AG09309 (cell line): ENCODE measurements at regions not wholly inside any gene's neighbourhood (a gene's known extent, or its start where the extent isn't known, plus 50 kb on each side); places are given as distances from the start of the nearest gene placed in this dataset.

Source experiments
- DNase-seq: peaks from one replicate; pipeline ENCODE4 v3.0.0-alpha.2; 2010; ENCODE audit warnings: low read depth
- H3K4me3 ChIP-seq: 2 replicates; pipeline ENCODE4 v1.5.1; 2011; ENCODE audit warnings: mild to moderate bottlenecking, low read depth, low read length, moderate library complexity; ENCODE audit not compliant: control insufficient read depth
- CTCF ChIP-seq: IDR thresholded peaks from 2 replicates; pipeline ENCODE4 v1.5.1; 2011; ENCODE audit warnings: mild to moderate bottlenecking, low read depth, low read length, inconsistent platforms; ENCODE audit not compliant: insufficient read depth, control insufficient read depth; ENCODE audit errors: missing control alignments

- no peak for TF ChIP-seq CTCF
- no peak for DNase-seq
- no peak overlapping the region for H3K4me3 ChIP-seq
Measured at GRCh38 chr3:182699550-182700170, 93.6 kb upstream of the ATP11B start.

GRCh38 chr3:182702216-182702615 lies 91.1 kb upstream of the ATP11B start:
- TF ChIP-seq CTCF = no peak
- DNase-seq = no peak
- no peak overlapping the region for H3K4me3 ChIP-seq

GRCh38 chr3:182703233-182703632 lies 90.1 kb upstream of the ATP11B start:
- TF ChIP-seq CTCF = no peak
- no peak for DNase-seq
- H3K4me3 ChIP-seq = no peak overlapping the region

GRCh38 chr3:182704926-182705325 lies 88.4 kb upstream of the ATP11B start:
- no peak overlapping the region for H3K4me3 ChIP-seq
- DNase-seq = no peak
- no peak for TF ChIP-seq CTCF

GRCh38 chr3:182708810-182709209 lies 84.5 kb upstream of the ATP11B start:
- H3K4me3 ChIP-seq = no peak overlapping the region
- no peak for DNase-seq
- no peak for TF ChIP-seq CTCF

GRCh38 chr3:182709306-182709705 lies 84.0 kb upstream of the ATP11B start:
- no peak for DNase-seq
- no peak overlapping the region for H3K4me3 ChIP-seq
- no peak for TF ChIP-seq CTCF
